Stimulated activated CD8-positive, alpha-beta memory T cell treated with anti-CD3 and anti-CD28 coated beads, Interleukin-4, amount 100 ng/mL, for 48 hours (primary cell): ENCODE measurements at regions not wholly inside any gene's neighbourhood (a gene's known extent, or its start where the extent isn't known, plus 50 kb on each side); places are given as distances from the start of the nearest gene placed in this dataset.
"Not testable (repeated sequence)": the region's sequence is repeated elsewhere in the genome, so short reads cannot be mapped to it uniquely, and the experiment has no call there.

Source experiments
- DNase-seq: peaks from one replicate; pipeline ENCODE4 v3.0.0-alpha.2; 2020

- DNase-seq = no peak
Observed at GRCh38 chr3:177463863-177464262, 266.6 kb upstream of the TBL1XR1 start.

- DNase-seq = no peak
Observed at GRCh38 chr3:177464392-177465256, 267.3 kb upstream of the TBL1XR1 start.

GRCh38 chr3:177465257-177465642 lies 268.0 kb upstream of the TBL1XR1 start:
- DNase-seq = no peak

- no peak for DNase-seq
Observed at GRCh38 chr3:177466074-177466473, 268.8 kb upstream of the TBL1XR1 start.

- not testable (repeated sequence) for DNase-seq
Observed at GRCh38 chr3:177466622-177467021, 269.3 kb upstream of the TBL1XR1 start.

- DNase-seq = no peak
Observed at GRCh38 chr3:177467247-177467985, 270.1 kb upstream of the TBL1XR1 start.

- no peak for DNase-seq
Observed at GRCh38 chr3:177468331-177468730, 271.0 kb upstream of the TBL1XR1 start.

- DNase-seq = no peak
Observed at GRCh38 chr3:177468816-177469215, 271.5 kb upstream of the TBL1XR1 start.

- DNase-seq = no peak
Observed at GRCh38 chr3:177469216-177469615, 271.9 kb upstream of the TBL1XR1 start.

- DNase-seq = no peak
Observed at GRCh38 chr3:177470197-177470941, 273.1 kb upstream of the TBL1XR1 start.

GRCh38 chr3:177471733-177472480 lies 274.6 kb upstream of the TBL1XR1 start:
- no peak for DNase-seq

GRCh38 chr3:177473184-177473583 lies 275.9 kb upstream of the TBL1XR1 start:
- DNase-seq = no peak

GRCh38 chr3:177473903-177474302 lies 276.6 kb upstream of the TBL1XR1 start:
- no peak for DNase-seq

- no peak for DNase-seq
Observed at GRCh38 chr3:177474652-177475355, 277.5 kb upstream of the TBL1XR1 start.

GRCh38 chr3:177475356-177475665 lies 278.0 kb upstream of the TBL1XR1 start:
- DNase-seq = no peak

- no peak for DNase-seq
Observed at GRCh38 chr3:177476495-177476894, 279.2 kb upstream of the TBL1XR1 start.

- no peak for DNase-seq
Observed at GRCh38 chr3:177476921-177477435, 279.7 kb upstream of the TBL1XR1 start.

GRCh38 chr3:177478170-177478867 lies 281.0 kb upstream of the TBL1XR1 start:
- DNase-seq = no peak

GRCh38 chr3:177479630-177480029 lies 282.3 kb upstream of the TBL1XR1 start:
- DNase-seq = no peak

GRCh38 chr3:177481329-177481728 lies 284.0 kb upstream of the TBL1XR1 start:
- no peak for DNase-seq

GRCh38 chr3:177482048-177482691 lies 284.9 kb upstream of the TBL1XR1 start:
- no peak for DNase-seq
